Neural progenitor cell (in vitro differentiated cells): ENCODE measurements at regions not wholly inside any gene's neighbourhood (a gene's known extent, or its start where the extent isn't known, plus 50 kb on each side); places are given as distances from the start of the nearest gene placed in this dataset.

Experiments
- EZH2 ChIP-seq: fragments of 200-600 bp; sonication (generic); IDR thresholded peaks from 2 replicates; pipeline ENCODE4 v1.6.1; 2017; ENCODE audit warnings: antibody characterized with exemption, mild to moderate bottlenecking, moderate library complexity
- EZH2phosphoT487 ChIP-seq: fragments of 200-600 bp; sonication (generic); IDR thresholded peaks from 2 replicates; pipeline ENCODE4 v1.6.1; 2017; ENCODE audit warnings: antibody characterized with exemption
- TF ChIP-seq, protein P1 (sequence below): fragments of 200-600 bp; sonication (generic); IDR thresholded peaks from 2 replicates; pipeline ENCODE4 v1.5.1; 2017; ENCODE audit warnings: antibody characterized with exemption, mild to moderate bottlenecking

DNA sequence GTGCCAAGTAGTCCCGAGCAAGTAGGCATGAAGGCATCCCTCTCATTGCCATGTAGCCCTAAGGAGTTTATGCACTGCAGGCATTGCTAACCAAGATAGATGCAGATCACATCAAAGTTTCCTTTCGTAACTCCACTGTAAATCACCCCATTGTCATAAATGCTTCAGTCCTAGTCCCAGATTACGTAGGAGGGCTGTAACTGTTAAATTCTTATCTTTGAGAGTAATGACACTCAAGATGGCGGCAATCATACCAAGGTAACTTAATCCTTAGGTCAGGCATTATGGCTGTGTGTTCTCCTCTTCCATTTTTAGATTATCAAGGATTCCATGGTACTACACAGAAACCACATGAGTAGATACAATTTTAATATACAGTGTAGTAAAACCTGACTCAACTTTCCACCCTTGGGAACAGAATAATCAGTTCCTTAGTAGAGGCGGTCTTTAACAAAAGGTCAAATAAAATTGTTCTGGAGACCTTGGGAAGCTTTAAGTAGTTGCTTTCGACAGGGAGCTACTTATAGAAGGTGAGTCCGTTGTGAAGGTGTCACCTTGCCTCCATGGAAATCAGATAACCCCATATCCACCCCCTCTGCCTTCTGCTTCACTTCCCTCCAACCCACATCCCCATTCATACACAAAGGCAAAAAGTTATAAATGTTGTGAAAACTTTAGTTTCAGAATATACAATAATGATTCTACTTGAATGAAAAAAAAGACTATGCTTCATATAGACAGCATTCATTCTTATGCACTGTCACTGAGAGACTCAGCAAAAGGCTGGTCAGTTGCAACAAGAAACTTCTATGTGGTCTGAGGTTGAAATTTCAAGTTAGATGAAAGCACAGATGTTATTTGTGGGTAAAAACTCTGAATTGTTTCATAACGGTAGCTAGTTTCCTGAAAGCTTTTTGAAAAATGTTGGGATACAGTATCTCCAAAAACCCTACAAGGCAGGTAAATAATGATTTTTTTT, 64.8 kb upstream of the GALNT5 start:
- TF ChIP-seq EZH2phosphoT487: no peak
- no peak for TF ChIP-seq EZH2
- TF ChIP-seq, protein P1, sequence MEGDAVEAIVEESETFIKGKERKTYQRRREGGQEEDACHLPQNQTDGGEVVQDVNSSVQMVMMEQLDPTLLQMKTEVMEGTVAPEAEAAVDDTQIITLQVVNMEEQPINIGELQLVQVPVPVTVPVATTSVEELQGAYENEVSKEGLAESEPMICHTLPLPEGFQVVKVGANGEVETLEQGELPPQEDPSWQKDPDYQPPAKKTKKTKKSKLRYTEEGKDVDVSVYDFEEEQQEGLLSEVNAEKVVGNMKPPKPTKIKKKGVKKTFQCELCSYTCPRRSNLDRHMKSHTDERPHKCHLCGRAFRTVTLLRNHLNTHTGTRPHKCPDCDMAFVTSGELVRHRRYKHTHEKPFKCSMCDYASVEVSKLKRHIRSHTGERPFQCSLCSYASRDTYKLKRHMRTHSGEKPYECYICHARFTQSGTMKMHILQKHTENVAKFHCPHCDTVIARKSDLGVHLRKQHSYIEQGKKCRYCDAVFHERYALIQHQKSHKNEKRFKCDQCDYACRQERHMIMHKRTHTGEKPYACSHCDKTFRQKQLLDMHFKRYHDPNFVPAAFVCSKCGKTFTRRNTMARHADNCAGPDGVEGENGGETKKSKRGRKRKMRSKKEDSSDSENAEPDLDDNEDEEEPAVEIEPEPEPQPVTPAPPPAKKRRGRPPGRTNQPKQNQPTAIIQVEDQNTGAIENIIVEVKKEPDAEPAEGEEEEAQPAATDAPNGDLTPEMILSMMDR: no peak
